ENCODE measurements at regions not wholly inside any gene's neighbourhood (a gene's known extent, or its start where the extent isn't known, plus 50 kb on each side); places are given as distances from the start of the nearest gene placed in this dataset.

- FAIRE-seq (no peak), DNase-seq (ENCODE audit: insufficient read length, low spot score) (no peak)
- TF ChIP-seq CTCF (IDR thresholded peaks at IDR 0.05; ENCODE audit: insufficient read depth, missing control alignments): no peak
Observed at GRCh38 chr21:33155005-33155404, 74.7 kb upstream of the IFNAR2 start.

GRCh38 chr21:33155422-33155821 lies 74.3 kb upstream of the IFNAR2 start:
- DNase-seq (ENCODE audit: insufficient read length, low spot score) (no peak), FAIRE-seq (no peak)
- TF ChIP-seq CTCF (IDR thresholded peaks at IDR 0.05; ENCODE audit: insufficient read depth, missing control alignments): no peak

GRCh38 chr21:33157303-33157702 lies 72.4 kb upstream of the IFNAR2 start:
- no peak for FAIRE-seq
- DNase-seq (ENCODE audit: insufficient read length, low spot score): no peak
- TF ChIP-seq CTCF (IDR thresholded peaks at IDR 0.05; ENCODE audit: insufficient read depth, missing control alignments): no peak

GRCh38 chr21:33158654-33159053 lies 71.1 kb upstream of the IFNAR2 start:
- DNase-seq (ENCODE audit: insufficient read length, low spot score): no peak
- FAIRE-seq: no peak
- TF ChIP-seq CTCF (IDR thresholded peaks at IDR 0.05; ENCODE audit: insufficient read depth, missing control alignments): no peak

- DNase-seq (ENCODE audit: insufficient read length, low spot score) (no peak), FAIRE-seq (no peak)
- TF ChIP-seq CTCF (IDR thresholded peaks at IDR 0.05; ENCODE audit: insufficient read depth, missing control alignments): no peak
Observed at GRCh38 chr21:33162436-33162951, 67.2 kb upstream of the IFNAR2 start.

- no peak for TF ChIP-seq CTCF (IDR thresholded peaks at IDR 0.05; ENCODE audit: insufficient read depth, missing control alignments)
- FAIRE-seq: no peak
Observed at GRCh38 chr21:33168886-33169285, 60.9 kb upstream of the IFNAR2 start.

GRCh38 chr21:33169359-33169758 lies 60.4 kb upstream of the IFNAR2 start:
- no peak for DNase-seq (ENCODE audit: insufficient read length, low spot score)
- FAIRE-seq: no peak
- no peak for TF ChIP-seq CTCF (IDR thresholded peaks at IDR 0.05; ENCODE audit: insufficient read depth, missing control alignments)

More at GRCh38 chr21:33168886-33169285, 60.9 kb upstream of the IFNAR2 start:
- DNase-seq (ENCODE audit: insufficient read length, low spot score): no peak
